NCI-H2227 treated with DMSO at 0.1 percent for 48 hours (cell line): ENCODE measurements at regions not wholly inside any gene's neighbourhood (a gene's known extent, or its start where the extent isn't known, plus 50 kb on each side); places are given as distances from the start of the nearest gene placed in this dataset.

ENCODE experiments used
- DNase-seq: peaks from one replicate; lab custom pipeline; 2025; lab: John Stamatoyannopoulos, UW

DNA sequence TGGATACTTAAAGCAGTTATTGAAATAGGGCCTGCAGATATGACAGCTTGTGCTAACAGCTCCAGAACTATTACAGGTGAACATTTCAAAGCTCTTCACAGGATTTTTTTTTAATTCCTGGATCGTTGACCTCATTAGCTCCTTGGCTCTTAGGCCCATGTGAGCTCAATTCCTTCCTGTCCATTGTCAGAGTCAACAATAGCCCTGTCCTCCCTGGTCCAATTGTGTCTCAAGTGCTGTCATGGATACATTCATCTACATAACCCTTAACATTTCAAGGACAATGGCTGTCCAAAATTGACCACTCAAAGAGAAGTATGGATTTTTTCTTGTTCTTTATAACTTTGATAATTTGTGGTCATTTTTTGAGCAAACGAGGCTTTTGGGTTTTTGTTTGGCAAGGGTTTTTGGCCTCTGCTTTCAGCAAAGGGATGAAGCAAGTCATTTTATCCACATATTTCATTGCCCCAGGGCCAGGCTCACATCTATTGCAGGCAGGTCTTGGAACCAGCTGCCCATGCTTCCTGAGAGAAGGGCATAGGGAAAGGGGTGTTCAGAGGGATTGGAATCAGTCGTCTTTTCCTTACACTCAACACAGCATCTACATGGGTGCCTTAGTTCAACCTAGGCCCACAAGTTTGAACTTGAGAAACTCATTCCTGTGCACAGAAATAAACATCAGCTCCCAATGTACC, 282.1 kb downstream of the TPBG start:
- no peak for DNase-seq

DNA sequence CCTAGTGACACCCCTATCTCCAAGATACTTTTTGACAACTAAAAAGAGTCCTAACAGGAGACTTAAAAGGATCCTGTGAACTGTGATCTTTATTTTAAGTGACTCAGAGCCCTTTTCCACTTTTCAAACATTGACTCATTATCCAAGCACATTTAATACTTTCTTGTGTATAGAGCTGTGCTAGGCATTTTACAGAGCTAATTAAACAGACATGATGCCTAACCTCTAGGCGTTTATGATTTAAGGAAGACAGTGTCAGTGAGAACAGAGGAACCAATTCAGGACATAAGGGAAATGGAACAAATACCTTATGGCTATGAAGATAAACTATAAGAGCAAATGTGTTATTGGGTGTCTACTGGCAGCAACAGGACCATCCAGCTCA, 282.6 kb downstream of the TPBG start:
- no peak for DNase-seq

DNA sequence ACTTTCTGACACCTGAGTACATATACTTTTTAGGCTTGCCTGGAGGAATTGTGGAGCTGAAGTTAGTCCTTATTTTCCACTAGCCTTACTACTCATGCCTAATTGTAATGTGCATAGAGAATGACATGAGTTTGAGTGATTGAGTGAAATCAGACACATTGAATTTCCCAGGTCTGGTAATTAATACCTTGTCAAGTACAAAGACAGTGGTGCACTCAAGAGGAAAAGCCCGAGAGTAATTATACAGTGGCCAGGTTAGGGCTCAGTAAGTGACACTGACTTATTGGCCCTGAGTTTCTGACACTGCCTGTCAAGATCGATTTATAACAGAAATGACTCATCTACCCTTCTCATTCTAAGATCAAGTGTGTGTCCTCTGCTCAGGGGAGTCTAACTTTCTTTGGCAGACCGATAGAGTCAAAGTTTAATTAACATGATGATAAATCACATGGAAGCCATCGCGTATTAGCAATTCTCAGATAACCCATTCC, 288.3 kb downstream of the TPBG start:
- DNase-seq, result no peak

DNA sequence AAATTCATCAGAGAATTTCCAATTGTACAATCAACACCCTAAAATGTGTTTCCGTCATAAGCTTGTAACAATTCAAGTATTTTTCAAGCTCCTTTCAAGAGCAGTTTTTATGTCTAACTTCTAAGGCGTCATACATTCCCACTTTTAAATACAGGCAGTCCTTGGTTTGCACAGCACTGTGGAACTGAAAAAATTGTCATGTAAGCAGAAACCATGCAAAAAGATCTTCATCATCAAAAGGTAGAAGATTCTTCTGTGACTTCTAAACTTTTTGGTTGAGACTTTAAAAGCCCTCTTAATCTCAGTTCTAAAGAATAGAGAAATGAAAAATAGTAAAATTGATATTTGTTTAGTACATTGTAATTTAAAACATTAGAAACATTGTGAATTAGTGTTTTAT, 315.6 kb downstream of the TPBG start:
- no peak for DNase-seq

DNA sequence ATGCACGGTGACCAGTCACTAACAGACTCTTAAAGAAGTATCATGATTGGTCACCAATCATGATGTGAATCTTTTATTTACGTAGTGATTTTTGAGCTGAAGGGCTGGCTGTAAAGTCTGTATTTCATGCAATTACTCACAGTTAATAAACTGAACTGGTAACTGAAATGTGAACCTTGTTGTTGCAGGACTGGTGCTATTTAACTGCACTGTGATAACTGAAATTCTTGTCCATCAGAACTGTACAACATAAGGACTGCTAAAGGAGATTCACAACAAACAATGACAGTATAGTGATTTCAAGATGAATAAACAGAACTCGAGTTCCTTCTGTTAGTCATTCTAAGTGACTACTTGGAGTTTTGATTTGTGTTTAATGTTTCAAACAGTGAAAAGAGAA, 316.6 kb downstream of the TPBG start:
- DNase-seq, result no peak

DNA sequence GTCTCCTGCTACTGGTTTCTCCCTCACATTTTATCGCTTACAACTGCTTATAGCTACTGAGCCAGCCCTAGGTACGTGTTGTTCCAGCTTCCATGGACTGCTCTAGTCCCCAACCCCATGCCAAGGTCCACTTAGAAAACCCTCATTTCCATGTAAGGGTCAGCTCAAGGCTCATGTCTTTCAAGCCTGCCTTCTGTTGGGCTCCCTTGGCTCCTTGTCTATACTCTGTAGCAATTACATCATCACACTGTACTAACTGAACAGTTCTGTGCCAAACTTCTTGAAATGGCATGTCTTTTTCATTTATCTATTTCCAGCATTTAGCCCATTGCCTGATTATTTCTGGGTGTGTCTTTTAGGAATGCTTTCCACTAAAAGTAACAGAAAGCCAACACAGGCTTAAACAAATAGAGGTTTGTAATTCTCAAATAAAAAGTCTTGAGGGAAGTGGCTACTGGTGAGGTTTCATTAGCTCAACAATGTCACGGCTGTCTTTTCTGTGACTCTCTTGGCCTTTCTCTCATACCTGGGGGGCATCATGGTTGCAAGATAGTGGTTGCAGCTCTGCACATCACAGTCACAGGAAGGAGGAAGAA, 317.6 kb downstream of the TPBG start:
- DNase-seq, result no peak

DNA sequence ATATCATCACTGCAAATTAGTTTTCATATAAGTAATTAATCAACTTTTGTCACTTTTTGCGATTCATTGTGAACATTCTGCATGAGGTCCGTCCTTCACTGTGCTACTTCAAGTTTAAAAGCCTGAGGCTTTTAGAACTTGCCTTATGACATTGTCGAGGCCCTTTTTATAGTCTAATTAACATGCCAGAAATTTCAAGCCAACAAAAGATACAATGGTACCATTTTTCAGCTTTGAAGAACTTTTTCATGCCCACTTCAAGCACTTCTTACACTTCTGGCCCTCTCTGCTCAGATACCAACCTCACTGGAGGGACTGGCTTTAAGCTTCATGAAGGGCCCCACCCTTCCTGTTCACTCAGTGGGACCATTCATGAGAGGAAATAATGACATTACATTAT, 323.1 kb downstream of the TPBG start:
- no peak for DNase-seq

DNA sequence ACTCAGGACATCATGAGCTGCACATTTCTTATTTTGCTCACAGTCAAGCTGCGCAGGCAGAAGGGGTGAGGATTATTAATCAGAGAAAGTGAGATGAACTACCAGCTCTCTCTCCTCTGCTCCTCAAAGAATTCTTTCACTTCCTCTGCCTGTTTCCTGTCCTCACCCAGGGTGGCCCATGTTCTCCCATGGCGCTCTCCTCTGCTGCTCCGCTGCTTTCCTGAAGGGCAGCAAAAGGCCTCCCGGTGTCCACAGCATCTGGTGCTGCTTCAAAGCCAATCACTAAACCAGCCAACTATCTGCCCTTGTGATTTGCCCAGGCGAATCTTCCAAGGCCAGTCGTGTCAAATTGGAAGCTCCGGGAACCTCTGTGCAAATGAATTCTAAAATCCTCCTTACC, 324.2 kb downstream of the TPBG start:
- no peak for DNase-seq

DNA sequence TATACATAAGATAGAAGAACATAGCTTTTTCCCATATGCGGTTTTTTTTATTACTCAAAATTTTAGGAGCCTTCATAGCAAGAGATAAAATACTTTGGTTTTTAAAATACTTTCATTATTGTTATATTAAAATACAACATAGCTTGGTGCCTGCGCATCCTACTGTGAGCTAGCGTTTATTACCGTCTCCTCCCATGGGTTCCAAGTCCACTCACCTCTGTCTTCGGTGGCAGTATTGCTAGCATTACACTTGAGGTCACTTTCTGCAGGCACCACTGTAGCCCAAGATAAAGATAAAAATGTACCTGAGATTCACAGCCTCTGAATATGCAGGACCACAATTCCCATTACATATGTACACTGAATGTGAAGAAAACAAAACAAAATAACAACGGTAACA, 326.7 kb downstream of the TPBG start:
- DNase-seq, result no peak

DNA sequence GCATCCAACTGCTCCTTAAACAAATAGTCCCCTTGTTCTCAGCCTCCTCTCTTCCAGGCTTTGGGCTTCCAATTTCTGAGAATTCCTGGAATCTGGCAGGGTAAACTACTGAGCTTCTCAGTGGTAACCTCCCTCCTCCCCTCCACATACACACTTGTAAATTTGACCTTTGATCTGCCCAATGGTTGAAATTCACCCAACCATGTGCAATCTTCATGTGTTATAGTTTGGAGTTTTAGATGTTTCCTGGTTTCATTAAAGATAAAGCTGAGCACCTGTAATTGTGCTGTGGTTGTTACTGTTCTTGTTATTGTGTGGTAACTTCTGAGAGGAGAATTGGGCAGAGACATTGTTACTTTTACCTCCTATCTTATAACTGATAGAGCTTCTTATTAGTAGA, 328.4 kb downstream of the TPBG start:
- no peak for DNase-seq

DNA sequence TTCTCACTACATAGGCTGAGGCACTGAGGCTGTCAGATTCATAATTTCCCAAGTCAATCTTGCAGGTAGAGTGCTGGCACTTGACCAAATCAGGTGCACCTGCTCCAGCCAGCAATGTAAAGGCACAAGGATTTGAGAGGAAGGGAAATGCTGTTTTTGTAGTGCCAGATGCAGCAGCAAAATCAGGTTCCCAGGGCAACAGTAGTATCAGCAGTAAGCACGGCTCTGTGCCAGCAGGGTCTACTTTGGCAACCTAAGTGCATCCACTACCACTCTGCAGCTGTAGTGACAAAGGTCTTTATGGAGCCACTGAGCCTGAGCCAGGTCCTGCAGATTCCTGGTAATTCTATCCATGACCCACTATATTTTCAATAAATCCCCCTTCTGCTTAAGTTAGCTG, 329.5 kb downstream of the TPBG start:
- no peak for DNase-seq

DNA sequence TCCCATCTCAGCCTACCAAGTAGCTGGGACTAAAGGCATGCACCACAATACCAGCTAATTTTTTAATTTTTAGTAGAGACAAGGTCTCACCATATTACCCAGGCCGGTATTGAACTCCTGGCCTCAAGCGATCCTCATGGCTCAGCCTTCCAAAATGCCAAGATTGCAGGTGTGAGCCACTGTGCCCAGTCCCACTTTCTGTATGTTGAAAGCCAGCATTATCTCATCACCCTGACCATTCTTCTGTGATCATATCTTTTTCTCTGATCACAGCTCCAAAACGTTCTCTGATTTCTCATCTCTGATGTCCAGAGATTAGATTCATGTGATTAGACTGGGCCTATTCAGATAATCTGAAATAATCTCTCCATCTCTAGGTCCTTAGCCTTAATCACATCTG, 337.7 kb downstream of the TPBG start:
- no peak for DNase-seq

DNA sequence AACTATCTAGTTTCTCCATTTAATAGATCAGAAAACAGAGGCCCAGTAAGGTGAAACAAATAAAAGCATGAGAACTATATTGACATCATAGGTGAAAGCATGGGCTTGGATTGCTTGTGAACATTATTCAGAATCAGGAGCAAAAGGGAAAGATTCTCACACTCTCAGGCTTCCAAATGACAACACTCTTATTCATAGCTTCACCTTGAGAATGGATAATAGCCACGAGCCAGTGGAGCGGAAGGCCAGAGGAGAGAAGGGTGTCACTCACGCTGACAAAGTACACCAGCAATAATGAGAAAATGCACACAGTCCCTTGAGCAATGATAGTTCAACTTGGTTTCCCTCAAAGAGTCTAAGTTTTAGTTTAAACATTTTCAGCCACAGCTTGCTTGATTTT, 339.0 kb downstream of the TPBG start:
- DNase-seq, result no peak

DNA sequence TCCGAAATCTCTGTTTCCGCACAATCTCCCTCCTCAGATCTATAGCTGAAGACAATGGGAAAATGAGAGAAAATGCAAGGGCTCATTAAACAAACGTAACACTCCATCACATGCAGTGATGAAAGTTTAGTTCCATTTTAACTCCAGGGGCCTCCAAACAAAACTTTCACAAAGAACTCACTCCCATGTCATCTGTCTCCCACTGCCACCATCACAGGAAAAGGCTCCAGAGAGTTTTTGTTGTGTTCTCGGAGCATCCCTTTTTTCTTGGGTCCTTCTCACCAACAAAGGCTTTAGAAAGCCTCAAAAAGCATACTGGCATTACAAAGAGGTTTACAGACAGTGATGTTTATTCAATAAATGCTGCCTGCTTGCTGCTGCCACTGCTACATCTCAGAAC, 339.6 kb downstream of the TPBG start:
- DNase-seq, result no peak

DNA sequence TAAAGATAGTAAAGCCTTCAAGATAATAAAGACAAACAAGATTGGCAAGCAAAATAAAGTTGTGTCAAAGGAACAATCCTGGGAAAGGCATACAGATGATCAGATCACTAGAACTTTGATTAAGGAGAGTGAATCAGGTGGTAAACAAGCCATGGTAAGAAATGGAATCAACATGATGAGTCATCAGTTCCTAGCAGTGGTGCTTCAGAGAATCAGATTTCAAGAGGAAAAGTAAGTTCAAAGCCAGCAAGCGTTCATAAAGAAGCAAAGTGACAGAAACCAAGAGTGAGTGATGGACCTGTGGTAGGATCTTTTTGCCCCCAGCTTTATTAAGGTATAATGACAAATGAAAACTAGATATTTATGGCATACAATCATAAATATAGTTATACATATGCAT, 340.4 kb downstream of the TPBG start:
- DNase-seq, result no peak

DNA sequence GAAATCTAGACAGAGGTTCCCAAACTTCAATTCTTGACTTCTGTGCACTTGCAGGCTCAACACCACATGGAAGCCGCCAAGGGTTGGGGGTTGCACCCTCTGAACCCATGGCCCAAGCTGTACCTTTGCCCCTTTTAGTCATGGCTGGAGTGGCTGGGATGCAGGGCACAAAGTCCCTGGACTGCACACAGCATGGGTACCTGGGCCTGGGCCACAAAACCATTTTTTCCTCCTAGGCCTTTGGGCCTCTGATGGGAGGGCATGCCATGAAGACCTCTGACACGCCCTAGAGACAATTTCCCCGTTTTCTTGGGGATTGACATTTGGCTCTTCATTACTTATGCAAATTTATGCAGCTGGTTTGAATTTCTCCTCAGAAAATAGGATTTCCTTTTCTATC, 342.0 kb downstream of the TPBG start:
- no peak for DNase-seq

DNA sequence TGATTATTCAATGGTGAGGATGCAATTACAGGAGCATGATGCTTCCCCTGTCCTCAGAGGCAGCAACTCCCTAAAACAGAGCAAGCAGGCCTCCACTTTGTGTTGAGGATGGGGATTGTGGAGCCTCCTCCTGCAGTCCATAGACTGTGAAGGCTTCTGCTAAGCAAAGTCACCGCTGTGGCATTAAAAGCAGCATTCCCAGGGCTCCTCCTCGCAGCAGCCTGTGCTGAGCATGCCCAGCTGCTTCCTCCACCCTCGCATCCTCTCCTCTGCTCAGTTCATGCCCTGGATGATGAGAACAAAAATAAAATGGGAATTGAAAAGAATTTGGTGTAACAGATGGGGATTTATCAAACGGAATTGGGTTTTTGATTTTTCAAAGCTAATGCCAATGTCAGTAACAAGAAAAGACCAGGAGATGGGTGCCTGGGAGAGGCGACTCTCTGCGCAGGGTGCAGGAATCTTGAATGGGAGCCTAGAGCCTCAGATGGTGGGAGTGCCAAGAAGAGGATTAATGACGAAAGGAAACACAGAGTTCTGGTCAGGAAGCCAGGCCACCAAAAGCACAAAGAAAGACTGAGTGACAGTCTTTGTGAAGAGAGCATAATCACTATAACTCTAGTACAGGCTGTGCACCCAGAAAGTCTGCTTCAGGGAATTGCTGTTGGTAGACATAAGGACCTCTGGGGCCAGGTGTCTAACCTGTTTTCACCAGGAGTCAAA, 347.6 kb downstream of the TPBG start:
- no peak for DNase-seq

DNA sequence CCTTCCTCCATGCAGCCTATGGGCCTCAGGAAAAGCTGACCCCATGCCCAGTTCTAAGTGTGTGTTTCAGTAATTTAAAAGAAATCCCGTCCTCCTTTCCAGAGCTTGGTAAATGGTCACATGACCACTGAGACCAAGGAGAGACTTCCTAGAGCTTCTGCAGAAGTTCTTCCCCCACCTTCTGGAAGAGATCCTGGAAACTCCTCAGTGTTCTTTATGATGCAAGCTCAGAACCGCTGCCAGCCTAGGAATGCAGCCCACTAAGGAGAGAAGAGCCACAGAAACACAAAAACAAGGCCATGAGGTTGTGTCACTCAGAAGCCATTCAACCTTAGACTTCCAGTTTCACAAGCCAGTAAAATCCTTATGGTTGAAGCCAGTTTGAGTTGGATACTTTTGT, 348.4 kb downstream of the TPBG start:
- DNase-seq, result no peak

DNA sequence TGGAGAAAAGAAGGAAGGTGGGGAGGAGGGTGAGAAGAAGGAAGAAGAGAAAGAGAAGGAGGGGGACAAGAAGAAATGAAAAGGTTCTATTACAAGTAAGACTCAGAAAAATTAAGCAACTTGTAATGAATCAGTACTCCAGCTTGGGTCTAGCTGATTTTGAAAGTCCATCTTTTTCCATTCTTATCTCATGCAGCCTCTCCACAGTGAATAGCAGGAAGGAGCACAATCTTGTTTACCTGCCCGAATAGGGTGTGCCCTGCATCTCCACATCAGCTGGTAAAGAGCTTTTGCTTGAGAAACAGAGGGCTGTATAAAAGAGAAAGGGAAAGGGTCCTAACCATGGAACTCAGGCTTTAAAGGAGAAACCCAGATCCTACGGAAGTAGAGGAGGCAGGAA, 348.8 kb downstream of the TPBG start:
- DNase-seq, result no peak

DNA sequence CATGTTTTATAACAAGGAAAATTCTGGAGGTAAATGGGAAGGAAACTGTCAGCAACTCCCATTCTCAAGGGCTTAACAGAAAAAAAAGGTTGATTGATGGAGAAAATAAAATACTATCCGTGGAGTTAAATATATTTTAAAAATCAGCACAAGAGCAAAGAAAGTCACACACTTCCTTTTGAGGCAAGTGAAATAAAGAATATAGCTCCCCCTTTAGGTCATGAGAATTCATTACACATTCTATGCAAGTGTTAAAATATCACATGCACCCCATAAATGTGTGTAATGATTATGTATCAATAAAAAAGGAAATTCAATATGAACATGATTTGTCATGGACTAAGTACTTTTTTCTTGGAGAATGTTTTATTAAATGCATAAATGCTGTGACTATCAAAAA, 349.2 kb downstream of the TPBG start:
- no peak for DNase-seq

DNA sequence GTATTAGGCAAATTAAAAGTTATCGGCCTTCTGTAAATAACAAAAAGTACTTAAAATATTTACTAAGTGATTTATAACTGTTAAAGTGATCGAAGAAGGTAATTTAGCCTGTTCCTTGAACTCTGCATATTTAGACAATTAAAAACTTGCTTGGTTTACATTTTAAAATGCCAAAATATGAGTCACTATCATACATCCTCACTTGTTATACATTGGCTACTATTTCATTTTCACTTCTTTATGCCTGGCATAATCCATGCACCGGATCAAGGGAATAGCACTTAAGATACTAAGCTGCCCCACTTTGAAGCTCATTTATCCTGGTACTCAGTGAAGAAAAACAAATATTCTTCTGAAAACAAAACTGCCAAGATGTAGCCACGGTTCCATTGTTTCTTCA, 344.6 kb downstream of the UBE3D start:
- DNase-seq, result no peak

DNA sequence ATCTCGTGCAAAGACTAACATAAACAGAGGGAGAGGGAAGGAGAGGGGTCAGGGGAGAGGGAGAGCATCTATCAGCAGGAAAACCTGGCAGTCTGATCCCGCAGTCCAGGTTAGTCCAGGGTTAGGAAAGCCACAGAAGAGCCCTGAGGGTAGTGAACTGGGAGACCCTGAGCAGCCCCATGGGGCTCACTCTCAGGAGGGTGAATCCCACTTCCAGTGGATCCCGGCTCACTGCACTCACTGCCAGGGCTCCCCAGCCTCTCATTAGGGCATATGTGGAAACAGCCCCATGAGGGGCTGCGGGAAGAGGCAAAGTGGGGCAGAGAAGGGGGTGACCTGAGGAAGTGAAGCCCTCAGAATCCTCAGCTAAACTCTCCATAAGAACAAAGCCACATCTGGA, 329.9 kb downstream of the UBE3D start:
- no peak for DNase-seq

DNA sequence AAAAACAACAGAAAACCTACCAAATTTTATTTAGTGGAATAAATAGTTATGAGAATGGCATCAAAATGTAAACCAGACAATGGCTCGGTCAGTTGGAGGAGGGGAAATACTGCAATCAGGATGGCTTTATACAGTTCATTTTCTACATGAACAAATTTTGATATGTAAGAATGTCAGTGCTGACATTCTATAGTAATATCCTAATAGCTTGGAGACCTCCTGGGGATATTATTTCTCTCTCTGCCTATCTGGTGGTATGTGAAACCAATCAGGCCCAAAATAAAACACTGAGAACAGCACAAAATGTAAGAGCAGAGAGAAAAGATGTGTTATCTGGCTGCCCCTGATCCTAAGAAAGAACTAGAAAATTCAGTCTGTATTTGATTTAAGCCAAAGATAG, 327.7 kb downstream of the UBE3D start:
- DNase-seq, result no peak

DNA sequence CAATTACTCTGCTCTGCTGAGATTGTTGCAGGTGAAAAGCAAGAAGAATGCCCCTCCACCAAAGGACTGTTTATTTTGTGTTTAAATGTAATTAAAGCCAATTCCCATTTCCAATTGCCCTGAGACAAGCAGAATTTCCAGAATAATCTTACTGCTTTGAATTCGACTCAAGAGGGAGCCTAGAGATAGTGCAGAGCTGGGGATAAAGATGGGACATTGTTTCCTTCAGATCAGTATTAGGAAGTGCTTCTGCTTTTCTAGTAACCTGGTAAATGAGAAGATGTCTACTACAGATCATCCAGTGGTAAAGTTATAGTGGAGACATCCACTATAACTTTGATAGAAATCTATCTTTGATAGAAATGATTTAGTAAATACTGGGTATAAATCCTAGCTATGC, 326.9 kb downstream of the UBE3D start:
- DNase-seq, result no peak
